OCI-LY1 (cell line): ENCODE measurements at regions not wholly inside any gene's neighbourhood (a gene's known extent, or its start where the extent isn't known, plus 50 kb on each side); places are given as distances from the start of the nearest gene placed in this dataset.
A peak's percentile ranks its signal among the peaks of the same experiment; 100 is the strongest.

Experiments used
- CTCF ChIP-seq: fragments of 200-600 bp; sonication (generic), shearing (Covaris generic); IDR thresholded peaks from 2 replicates; pipeline ENCODE4 v1.5.1; 2017; ENCODE audit warnings: mild to moderate bottlenecking, antibody characterized with exemption, low read length, moderate library complexity, mixed read lengths
- EZH2 ChIP-seq: fragments of 200-600 bp; sonication (generic), shearing (Covaris generic); IDR thresholded peaks from 2 replicates; pipeline ENCODE4 v1.8.0; 2017; ENCODE audit warnings: borderline replicate concordance, mixed run types, mild to moderate bottlenecking, antibody characterized with exemption, low read length, moderate library complexity, mixed read lengths

GRCh38 chr6:8539453-8539852 lies 104.1 kb upstream of the SLC35B3 start:
- TF ChIP-seq EZH2 = no peak
- TF ChIP-seq CTCF = peak; percentile 43
